ENCODE measurements at regions not wholly inside any gene's neighbourhood (a gene's known extent, or its start where the extent isn't known, plus 50 kb on each side); places are given as distances from the start of the nearest gene placed in this dataset.
"Not testable (repeated sequence)": the region's sequence is repeated elsewhere in the genome, so short reads cannot be mapped to it uniquely, and the experiment has no call there.

DNA sequence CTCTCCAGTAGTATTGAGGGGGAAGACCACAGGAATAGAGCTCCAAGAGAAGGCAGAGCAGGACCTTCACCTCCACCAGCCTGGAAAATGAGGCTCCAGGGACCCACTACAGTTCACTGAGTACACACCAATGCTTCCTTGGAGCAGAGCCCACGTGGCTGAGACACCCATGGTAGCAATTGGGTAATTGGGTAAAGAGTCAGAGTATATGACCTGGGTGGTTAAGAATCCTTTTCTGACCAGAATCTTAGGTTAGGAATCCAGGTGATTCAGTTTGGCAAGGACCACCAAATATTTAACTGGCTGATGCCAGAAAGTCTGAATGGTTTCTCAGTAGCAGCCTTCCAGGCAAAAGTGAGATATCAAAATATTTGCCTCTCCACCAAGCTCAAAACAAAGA is 107.7 kb downstream of the MDH1 start:
- DNase-seq: no peak

DNA sequence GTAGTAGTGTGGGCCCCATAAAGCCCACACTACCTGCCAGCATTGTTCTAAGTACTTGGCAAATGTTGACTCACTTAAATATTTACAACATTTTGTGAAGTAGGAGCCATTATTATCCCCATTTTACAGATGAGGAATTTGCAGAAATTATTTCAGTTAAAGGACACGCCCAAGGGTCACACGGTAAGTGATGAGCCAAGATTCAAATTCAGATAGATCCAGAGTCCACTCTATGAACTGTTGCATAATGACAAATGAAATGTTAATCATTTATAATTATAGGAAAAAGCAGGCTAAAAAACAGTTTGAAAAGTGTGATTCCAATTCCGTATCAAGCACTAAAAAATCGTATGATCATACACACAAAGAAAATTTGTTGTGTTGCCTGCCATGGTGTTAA is 108.4 kb downstream of the MDH1 start:
- no peak for DNase-seq

DNA sequence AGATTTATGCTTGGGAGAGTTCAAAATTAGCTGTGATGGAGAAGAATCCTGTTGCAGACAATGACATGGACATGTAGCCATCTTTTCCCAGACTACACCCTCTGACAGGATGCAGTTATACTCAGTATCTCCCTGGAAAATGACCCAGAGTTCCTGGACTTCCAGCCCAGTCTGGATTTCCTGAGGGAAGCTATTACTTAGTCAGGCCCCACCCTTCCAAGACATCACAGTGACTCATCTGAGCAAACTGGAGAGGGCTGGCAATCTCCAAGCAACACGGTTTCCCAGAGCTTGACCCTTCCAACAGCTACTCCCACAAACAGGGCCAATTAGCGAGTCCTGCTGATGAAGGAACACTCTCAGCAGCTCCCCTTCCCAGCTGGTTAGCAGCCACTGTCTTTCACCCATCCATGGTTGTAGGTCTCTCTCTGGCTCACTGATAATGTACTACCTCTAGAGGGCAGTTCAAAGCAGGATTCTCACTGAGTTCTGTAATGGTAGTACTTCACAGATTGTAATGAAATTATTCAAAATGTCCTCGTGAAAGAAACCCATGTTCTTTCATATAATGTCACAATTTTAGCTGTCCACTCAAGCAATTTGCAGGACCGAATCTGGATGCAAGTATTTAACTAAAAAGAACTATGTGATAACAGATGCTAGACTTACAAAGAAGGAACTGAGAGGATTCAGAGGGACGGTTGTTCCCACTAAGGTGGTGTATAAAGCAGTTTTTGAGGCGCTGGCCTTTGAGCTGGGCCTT is 110.2 kb downstream of the MDH1 start:
- peak; percentile 66 to 78 for DNase-seq

DNA sequence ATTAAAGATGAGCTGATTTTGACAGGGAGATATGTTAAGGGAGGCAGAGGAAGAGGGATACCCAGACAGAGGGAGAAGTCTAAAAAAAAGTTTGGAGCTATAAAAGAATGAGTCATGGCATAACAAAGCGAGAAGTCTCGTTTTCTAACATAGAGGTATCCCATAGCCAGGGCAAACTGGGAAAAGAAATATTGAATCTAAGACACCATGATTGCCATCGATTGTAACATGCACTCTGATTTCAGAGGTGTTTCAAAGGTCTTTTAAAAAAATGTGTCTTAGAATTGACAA is 110.7 kb downstream of the MDH1 start:
- DNase-seq: no peak

DNA sequence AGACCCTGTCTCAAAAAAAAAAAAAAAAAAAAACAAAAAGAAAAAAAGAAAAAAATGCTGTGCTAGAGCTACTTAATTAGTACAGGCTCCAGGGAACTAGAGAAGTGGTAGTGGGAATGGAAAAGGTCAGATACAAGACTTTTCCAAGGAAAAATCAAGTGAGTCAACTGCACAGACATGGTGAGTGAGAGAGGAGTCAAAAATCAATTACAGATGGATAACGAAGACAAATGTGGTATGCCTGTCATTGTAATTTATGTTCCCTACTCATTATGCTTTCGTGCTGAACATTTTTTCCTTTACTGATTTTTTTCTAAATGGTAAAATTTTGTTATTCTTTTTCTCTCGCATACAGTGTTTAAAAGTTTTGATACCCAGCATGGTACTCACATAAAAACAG is 111.5 kb downstream of the MDH1 start:
- no peak for DNase-seq

DNA sequence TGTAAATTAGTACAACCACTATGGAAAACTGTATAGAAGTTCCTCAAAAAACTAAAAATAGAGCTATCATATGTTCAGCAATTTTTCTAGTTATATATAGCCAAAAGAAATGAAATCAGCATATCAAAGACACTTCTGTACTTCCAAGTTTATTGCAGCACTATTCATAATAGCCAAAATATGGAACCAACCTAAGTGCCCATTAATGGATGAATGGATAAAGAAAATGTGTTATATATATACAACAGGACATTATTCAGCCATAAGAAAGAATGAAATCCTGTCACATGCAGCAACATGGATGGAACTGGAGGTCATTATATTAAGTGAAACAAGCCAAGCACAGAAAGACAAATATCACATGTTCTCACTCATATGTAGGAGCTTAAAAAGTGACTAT is 112.6 kb downstream of the MDH1 start:
- no peak for DNase-seq

DNA sequence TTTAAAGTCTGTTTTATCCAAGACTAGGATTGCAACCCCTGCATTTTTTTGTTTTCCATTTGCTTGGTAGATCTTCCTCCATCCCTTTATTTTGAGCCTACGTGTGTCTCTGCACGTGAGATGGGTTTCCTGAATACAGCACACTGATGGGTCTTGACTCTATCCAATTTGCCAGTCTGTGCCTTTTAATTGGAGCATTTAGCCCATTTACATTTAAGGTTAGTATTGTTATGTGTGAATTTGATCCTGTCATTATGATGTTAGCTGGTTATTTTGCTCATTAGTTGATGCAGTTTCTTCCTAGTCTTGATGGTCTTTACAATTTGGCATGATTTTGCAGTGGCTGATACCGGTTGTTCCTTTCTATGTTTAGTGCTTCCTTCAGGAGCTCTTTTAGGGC is 117.3 kb downstream of the MDH1 start:
- DNase-seq: not testable (repeated sequence)

DNA sequence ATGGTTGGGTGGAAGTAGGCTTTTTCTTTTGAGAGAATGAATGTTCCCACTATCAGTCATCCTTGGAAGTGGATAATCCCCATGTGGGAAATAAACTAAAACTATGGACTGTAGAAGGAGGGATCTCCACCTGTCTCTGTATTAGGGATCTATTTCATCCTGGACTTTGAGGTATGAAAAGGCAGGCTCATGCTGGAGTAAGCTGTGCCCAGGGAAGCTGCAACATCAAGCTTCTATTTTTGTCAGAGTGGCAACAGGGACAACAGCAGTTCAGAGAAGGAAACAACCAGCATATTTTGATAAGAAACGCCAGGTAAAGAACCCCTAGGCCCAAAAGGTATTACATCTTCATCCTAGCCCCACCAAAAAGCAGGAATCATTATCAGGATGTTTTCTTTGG is 122.0 kb downstream of the MDH1 start:
- DNase-seq: no peak

DNA sequence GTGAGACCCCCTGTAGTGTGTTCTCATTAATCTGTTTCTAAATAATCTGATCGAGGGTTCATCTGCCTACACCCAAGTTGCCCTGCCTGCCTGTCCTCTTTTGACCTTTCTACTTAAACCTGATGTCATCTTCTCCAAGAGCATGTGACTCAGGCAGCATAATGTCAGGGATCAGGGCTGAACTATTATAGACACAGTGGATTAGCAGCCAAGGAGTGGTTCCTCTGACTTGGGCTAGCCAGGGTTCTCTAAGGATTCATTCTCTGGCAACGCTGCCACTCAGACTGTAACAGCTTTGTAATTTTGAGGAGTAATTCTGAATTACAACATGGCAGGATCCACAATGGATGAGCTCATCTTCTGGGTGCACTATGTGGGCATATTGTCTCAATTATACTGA is 124.0 kb downstream of the MDH1 start:
- DNase-seq: no peak

DNA sequence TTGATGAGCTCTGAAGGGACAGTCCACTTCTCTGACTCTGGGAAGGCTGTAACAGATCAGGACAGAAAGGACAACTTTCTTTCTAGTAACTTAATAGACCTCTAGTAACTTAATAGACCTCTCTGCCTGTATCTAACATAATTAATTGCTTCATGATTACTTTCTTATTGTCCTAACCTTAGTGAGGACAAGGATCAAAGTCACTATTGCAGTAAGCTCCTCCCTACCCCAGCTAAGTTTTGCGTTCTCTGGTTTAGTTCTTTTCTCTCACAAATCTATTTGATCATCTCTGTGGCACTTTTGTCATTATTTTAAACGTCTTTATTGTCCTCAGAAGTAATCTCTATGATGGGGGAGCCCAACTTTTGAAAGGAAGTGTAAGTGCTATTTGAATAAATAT is 125.5 kb upstream of the UGP2 start:
- DNase-seq: no peak

DNA sequence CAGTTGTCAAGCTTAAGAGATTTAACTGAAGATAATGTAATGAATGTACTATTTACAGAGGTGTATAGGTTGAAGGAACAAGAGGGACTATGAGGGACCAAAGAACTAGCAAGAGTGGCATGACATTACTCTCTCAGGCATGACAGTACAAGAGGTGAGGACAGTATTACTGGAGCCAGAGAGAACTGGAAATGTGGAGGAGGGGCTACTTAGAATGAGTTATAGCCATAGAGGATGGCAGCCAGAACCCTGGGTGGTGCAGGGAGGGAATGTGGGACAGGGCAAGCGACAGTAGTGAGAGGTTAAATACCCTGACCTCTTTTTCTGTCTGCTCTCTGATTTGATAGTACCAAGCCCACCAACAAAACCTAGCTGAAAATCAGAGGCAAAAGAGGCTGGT is 122.6 kb upstream of the UGP2 start:
- no peak for DNase-seq

DNA sequence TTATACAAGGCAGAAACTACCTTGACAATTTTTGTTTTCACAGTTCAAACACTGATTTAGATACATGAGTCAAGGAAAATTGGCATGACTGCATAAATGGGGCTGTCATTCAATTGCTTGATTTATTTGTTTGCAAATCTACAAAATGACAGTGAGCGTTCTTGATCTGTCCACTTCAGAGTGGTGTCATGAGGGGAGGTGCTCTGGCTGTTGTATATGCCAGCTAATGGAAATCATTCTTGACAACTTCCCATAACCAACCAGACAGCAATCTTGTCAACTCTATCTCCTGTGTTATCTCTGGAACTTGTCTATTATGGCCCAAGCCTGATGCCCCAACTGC is 120.6 kb upstream of the UGP2 start:
- DNase-seq: no peak

DNA sequence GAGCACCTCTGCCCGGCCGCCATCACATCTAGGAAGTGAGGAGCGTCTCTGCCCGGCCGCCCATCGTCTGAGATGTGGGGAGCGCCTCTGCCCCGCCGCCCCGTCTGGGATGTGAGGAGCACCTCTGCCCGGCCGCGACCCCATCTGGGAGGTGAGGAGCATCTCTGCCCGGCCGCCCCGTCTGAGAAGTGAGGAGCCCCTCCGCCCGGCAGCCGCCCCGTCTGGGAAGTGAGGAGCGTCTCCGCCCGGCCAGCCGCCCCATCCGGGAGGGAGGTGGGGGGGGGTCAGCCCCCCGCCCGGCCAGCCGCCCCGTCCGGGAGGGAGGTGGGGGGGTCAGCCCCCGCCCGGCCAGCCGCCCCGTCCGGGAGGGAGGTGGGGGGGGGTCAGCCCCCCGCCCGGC is 119.4 kb upstream of the UGP2 start:
- not testable (repeated sequence) for DNase-seq

DNA sequence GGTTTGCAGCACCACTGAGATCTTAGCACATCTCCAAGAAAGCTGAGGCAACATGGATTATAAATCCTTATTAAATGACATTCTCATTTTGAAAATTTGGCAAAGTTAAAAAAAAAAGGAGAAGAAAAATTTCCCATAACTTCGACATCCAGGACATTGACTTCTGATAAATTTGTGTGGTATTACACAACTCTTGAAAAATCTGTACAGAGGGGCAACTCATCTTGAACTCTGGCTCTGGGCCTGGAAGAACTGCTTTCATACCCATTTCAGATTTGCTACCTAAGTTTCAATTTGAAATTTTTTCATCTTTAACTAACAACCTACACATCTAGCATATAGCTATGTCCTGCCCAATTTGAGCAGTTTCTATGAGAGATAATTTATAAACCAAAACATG is 118.0 kb upstream of the UGP2 start:
- no peak for DNase-seq

DNA sequence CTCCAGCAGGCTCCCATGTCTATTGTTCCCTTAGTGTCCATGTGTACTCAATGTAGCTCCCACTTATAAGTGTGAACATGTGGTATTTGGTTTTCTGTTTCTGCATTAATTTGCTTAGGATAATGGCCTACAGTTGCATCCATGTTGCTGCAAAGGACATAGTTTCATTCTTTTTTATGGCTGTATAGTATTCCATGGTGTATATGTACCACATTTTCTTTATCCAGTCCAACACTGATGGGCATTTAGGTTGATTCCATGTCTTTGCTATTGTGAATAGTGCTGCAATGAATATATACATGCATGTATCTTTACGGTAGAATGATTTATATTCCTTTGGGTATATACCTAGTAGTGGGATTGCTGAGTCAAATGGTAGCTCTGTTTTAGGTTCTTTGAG is 116.5 kb upstream of the UGP2 start:
- not testable (repeated sequence) for DNase-seq

DNA sequence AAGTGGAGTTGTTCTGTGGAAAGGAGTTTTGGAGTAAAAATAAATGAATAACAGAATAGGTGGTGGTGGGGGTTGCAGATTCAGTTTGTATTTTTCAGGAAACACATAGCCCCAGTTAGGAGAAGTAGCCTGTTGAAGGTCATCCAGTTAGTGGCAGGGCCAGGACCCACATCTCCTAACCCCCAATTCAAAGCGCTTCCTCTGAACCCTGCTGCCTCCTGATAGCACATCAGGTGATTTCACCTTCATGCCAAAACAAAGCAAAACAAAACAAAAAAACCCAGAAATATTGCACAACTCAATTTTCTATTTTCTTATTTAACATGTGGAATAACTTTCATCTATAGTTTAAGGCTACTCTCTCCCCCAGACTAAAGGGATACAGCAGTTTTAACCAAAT is 112.3 kb upstream of the UGP2 start:
- no peak for DNase-seq

DNA sequence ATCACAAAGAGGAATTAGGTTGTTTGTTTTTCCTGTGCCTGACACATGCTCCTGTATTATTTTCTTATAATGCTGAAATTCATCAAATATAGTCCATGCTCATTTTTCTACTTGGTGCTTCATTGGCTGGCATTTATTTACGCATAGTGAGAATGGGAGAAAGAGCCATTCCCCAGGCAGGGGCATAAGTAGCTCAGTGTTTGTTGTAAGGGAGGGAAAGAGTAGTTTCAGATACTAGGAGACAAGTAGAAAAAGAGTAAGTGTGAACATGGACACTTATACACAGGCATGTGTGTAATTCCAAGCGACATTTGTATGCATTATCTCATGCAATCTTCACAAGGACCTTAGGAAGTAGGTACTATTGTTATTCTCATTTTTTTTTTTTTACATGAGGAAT is 111.9 kb upstream of the UGP2 start:
- DNase-seq: no peak

DNA sequence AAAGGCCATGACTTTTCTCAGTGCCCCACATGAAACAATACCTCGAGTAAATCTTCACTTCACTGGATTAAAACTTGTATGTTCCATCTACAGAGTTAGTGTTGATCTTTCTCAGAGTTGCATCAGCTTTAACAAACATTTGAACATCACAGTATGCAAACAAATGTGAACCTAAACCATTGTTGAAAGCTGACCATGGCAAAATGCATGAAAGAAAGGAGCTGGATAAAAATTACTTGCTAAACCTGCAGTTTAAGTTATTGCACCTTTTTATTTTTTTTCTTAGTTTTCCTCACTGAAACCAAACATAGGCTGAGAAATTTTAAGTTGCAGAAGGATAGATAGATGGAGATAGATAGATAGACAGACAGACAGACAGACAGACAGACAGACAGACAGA is 107.2 kb upstream of the UGP2 start:
- no peak for DNase-seq

DNA sequence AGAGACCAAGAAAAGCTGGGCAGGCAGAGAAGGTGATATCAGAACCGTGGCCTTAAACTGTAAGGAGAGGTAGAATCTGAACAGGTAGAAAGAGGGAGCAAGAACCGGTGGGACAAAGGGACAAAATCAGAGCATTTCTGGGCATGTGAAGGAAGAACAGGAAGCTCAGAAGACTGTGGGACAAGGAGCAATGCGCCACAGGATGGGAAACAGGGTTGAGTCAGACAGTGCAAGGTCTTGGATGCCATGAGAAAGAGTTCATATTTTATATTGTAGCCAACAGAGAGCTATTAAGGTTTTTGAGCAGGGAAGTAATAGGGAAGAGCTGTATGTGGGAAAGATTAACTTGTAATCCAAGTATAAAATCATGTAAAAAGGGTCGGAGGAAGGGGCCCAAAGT is 106.4 kb upstream of the UGP2 start:
- DNase-seq: no peak

DNA sequence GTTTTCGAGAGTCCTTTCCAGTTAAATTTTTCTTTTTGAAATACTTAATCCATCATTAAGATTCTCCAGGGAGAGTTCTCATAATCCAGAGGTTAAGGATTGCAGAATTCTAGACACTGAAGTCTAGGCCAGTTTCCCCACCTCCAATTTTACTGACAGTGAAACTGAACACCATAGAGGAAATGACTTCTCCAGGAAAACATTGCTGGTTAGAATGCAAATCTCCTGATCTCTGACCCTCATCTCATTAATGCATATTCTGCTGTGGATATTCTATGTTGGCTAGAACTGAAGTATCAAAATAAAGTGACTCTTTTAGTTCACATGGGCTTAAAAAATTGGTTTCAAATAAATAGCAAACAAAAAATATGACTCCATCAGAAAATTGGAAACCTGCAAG is 105.8 kb upstream of the UGP2 start:
- DNase-seq: no peak

DNA sequence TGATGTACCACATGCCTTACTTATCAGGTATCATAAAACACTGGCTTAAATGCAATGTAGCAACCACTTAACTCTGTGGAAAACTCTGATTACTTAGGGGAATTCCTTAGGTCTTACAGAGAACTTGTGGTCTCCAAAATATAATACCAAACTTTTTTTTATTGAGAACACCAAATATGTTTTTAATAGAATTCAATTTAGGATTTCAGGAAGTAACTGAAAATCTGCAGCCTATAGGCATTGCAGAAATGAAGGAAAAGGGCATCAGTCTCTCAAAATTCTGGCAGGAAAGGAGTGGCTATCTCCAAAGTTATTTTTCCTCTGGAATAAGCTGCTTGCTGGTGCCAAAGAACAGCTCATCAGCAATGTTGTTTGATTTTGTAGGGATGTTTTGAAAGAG is 105.3 kb upstream of the UGP2 start:
- no peak for DNase-seq

DNA sequence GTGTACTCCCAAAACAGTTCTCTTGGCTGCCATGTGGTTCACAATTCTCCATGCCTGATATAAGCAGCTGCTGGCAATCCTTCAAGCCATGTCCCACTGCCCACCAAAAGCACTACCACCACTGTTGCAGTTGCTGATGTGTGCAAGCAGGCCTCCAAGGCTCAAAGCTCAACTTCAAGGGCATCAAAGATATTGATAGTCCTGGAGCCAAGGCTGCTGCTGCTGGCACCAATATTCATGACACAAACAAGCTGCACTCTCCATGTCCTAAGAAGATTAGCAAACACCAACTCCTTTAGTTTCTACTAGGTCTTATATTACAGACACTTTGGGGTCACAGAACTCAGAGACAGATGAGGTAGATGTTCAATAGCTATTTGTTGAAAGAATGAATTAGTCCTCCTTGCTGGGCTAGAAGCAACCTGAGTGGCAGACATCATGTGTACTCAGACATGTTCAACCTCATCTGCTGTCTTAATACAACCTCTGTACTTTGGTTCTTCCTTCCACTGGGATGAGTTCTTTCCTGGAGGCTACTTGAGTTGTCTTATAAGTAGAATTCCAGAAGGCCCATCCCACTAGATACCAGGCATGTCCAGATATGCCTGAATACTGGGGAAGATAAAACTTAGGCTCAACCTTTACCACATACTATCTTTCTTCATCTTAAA is 104.5 kb upstream of the UGP2 start:
- DNase-seq: no peak

DNA sequence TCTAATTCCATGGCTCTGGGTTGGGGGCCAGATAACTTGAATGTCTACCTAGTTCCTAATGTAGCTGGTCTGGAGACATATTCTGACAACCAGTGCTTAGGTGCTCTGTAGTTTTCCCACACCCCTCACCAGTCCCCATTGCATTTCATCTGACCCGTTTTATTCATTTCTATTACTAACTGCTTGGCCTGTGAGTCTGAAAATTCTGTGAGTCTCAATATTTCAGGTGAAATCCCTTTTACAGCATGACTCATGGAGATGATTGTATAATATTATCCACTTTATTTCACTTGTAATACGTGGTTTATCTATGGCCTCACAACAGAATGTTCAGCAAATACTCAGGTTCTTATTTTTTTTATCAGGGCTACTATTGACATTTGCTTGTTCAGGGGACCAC is 103.7 kb upstream of the UGP2 start:
- no peak for DNase-seq

DNA sequence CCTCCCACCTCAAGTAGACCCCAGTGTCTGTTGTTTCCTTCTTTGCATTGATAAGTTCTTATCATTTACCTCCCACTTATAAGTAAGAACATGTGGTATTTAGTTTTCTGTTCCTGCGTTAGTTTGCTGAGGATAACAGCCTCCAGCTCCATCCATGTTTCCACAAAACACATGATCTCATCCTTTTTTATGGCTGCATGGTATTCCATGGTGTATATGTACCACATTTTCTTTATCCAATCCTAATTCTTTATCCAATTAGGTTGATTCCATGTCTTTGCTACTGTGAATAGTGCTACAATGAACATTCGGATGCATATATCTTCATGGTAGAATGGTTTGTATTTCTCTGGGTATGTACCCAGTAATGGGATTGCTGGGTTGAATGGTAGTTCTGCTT is 102.5 kb upstream of the UGP2 start:
- DNase-seq: not testable (repeated sequence)

DNA sequence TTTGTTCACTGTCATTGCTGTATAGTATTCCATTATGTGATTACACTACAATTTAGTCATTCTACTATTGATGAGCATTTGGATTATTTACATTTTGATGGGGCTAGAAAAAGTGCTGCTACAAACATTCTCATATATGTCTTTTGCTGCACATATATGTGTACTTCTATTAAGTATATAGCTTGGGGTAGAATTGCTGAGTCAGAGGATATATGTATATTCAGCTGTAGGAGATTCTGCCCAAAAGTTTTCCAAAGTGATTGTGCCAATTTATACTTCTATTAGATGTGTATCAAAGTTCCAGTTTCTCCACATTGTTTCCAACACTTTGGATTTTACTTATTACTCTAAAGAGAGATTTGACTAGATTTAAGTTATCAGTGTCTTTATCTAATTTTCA is 101.7 kb upstream of the UGP2 start:
- no peak for DNase-seq

All from Kasumi-1 (cell line).